ENCODE measurements at regions not wholly inside any gene's neighbourhood (a gene's known extent, or its start where the extent isn't known, plus 50 kb on each side); places are given as distances from the start of the nearest gene placed in this dataset.

DNA sequence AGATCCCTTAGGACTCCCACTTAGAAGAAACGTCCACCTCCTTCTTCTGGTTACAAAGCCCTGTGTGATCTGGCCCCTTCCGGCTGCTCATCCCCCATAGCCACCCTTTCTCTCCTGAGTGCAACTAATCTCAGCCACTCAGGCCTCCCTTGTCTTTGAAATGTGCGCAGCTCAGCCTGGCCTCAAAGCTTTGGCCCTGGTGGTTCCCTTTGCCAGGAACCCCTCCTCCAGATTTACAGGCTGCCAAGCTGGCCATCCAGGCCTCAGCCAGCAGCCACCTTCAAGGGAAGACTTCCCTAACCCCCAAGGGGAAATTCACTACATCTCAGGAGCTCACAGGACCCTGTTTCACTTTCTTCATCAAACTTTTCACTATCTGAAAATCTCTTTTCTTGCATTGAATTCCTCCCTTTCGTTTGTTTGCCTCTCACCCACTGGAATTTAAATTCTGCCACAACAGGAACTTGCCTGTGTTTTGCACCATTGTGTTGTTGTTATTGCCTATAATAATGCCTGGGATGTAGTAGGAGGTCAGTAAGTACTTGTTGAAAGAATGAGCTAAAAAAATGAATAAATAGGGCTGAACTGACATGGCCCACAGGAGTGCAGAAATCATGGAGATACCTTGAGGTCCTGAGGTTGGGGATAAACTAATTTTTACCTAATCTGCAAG is 109.5 kb upstream of the PFN2 start:
- FAIRE-seq = no peak

DNA sequence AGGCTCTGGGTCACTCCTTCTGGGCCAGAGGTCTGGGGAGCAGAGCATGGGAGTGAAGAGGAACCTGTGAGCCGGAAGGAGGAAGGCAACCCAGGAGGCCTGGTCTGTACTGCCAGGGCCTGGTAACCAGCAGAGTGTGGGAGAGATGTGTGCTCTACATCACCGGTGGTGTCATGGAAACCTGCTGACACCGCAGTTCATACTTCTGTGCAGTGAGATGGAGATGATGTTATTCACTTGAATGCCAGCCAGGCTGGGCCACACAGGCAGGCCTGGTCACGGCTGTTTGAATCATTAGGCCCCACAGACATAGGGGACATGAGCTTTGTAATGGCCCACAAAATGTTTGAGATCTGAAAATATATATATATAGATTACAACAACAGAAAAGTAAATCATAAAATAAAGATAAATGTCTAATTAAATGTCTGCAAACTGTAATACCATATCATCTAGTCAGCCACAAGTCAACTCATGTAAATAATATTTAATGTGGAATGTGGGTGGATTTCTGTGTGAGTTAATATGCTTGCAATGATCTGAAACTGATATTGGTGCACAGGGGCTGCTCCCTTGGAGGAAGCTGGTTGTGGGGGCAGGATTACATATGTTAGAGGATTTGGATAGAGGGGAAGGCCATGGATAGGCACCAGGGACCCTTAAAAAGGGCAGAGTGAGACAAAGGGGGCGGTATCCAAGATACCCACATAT is 108.5 kb upstream of the PFN2 start:
- no peak for FAIRE-seq

DNA sequence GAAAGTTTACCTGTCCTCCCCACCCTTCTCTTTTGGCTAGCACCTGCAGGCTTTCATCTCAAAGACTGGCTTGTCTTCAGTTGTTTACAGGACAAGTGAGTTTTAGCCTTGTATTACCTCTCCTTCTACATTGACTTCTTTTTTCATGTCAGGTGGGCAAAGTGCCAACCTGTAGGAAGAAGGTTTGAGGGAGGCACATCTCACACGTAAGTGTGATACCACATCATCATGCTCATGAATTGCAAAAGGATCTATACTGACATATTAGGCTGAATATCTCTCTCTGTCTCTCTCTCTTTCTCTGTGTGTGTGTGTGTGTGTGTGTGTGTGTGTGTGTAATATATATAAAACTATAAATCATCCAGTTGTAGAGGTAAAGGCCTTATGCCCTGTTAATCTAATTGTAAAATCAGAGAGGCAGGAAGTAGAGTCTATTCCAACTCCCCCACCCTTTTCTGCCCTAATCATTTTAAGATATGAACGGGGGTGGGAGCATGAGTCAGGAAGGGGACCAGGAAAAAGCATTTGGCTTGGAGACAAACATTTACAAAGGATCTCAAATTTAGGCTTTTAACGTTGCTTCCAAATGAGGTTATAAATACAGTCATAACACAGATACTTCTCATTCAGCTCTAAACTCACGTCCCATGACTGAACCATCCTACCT is 107.0 kb upstream of the PFN2 start:
- no peak for FAIRE-seq

DNA sequence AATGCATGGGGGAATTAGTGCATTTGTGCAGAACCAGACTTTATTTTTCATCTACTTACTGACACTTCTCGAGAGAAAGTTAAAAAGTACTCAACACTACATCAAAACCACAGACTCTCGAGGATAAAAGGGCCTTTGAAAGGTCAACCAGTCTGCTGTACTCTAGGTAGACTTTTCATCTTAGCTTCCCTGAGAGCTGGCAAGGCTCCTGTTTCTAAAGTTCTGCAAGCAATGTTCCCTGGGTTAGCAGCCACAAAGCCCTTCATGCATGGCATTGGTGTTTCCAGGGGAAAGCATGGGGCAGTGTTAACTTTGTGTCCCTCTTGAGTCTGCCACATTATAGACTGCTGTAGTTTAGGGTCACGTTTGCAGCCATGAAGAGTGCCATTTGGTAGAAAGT is 106.4 kb upstream of the PFN2 start:
- no peak for FAIRE-seq

DNA sequence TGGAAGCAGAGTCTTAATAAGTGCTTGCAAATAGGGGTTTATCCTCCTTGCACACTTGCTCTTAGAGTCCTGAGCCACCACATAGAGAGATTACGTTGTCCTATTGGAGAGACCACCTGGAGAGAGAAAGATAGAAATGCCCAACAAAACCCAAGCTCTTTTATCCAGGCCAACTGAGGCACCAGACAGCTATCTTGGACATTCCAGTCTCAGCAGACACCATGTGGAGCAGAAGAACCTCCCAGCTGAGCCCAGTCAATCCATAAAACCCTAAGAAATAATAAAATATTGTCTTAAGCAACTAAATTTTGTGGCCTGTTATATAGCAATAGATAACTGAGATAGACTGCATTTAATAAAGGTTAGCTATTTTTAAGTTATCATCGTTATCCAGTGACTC is 105.7 kb upstream of the PFN2 start:
- FAIRE-seq = no peak

DNA sequence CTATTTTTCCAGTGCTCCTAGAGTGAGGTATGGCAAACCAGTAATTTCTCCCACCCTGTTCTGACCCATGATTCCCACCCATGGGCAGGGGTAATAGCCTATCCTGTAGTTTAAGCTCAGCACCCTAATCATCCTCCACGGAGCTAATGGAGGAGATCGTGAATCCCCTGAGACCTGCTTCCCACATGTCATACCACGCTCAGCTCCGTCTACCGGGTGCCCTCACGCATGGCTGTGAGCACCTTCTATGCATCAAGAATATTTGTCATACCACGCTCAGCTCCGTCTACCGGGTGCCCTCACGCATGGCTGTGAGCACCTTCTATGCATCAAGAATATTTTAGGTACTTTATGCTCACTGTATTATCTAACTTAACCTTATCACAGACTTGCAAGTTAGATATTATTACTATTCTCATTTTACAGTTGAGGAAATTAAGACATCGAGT is 104.7 kb upstream of the PFN2 start:
- FAIRE-seq = no peak

DNA sequence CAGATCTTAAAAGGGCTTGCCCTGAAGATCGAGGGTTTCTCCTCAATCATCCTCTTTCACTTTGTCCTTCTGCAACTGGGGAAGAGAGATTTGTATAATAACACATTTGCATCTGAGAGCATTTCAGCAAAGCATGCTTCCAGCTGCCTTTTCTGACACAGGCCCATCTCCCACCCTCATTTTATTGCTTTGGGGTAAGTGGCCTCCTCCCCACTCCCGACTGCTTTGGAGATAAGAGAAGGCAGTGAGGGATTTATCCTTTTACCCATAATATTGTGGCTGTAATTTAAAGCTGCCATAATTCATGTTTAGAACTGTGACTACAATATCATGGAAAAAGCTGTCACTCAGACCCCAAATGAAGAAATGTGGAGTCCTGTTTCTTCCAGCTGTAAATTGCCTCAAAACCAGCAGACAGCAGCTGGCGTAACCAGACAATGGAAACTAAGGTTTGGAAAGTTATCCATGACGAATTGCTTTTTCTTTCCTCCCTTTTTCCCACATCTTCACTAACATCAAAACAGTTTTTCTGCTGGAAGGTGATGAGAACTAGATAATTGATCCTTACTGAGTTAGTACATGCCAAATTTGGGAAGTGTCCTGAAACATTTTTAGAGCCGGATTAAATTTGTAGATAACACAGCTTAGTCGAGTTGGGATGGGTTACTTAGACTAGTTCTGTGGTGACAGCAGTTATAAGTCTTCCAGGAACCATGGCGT is 104.2 kb upstream of the PFN2 start:
- FAIRE-seq = no peak

DNA sequence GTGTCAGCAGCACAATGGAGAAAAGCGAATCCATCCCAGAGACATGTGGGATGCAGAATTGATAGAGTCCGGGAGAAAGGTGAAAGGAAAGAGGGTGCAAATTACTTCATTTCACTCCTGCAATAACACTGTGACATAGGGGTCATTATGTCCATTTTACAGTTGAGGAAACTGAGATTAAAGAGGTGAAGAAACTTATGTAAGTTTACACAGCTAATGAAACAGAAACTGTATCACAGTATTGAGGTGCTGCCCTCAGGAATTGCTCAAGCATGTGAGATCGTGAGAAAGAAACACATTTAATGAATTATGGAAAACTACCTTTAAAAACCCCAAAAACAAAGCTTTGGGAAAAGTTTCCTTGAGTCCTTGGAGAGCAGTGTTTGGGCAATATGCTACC is 103.6 kb upstream of the PFN2 start:
- FAIRE-seq = no peak

DNA sequence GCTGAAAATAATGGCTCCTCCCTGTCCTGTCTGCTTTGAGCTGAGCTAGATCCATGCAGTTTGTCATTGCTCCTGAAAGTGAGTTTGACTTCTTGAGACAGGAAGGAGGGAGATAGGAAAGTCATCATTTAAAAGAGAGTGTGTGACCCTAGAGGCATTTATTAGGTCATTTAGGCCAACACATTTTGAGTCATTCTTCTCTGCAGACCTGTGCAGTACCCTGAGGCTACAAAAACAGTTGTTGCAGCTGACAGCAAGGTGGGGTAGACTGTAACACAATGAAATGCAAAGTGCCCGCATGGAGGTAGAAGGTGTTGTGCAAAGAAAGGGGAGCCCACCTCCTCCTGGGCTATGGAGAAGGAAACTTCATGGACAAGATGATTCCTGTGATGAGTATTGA is 102.8 kb upstream of the PFN2 start:
- no peak for FAIRE-seq

DNA sequence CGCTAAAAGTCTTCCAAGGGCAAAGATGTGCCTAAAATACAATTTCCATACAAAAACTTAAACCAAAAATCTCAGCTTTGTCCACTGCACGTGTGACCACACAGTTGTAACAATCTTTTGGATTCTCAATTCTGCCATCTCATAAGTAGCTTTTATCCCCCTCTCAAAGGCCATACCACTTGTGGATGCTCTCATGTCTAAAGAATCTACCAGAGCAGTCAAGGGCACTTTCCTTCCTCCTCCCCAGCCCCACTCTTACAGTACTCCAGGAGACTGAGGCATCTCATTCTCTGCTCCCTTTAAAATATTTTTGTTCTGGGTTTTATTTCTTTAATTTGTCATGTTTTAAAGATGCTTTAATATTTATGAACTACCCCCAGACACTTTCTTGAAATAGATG is 102.3 kb upstream of the PFN2 start:
- no peak for FAIRE-seq

DNA sequence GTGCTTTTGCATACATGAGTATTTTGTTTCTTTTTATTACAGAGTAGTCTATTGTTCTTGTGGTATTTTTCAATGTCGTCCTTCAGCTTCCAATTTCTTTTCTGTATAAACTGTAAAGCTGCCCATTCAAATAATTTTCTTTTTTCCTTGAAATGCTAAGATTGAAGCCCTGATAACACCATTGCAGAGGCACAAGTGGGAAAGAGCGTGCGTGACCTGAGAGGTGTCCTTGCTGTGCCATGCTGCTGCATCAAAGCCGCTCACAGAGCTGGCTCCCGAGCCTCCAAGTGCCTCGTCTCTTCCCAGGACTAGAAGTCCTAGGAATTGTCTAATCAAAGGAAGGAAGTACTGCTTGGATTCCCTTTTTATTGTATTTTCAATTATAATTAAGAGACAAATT is 101.9 kb upstream of the PFN2 start:
- FAIRE-seq = no peak

DNA sequence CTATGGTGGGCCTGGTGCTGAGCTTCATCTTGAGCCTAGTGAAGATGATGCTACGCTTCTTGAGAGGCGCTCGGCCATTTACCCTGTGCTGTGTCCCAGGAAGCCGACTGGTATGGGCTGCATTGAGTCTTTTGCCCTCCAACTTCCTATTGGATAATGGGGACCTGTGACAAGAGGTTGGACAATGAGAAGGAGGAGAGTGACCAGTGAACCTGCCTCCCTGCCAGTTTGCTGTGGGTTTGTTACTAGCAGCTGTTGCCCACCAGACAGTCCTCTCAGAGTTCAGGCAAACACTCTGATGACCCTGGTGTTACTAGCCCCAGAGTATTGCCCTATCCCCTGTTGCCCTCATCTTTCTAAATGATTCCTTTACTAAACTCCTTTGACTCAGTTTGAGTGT is 99.6 kb upstream of the PFN2 start:
- no peak for FAIRE-seq

DNA sequence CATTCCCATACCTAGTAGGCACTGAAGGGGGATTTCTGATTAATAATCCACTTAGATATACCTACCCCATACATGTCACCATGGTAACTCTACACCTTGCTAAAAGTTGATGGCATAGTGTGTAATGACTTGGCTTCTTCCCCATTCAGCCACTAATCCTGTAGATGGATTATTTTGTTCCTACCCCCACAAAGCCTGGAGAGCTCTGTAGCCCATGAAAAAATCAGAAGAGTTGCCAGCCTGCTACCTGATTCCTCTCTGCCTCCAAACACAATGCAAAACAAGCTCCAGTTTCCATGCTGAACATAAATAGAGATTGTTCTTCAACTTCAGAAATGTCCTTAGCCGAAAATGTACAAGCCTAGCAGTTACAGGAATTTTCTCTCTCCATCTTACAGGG is 98.9 kb upstream of the PFN2 start:
- FAIRE-seq = no peak

DNA sequence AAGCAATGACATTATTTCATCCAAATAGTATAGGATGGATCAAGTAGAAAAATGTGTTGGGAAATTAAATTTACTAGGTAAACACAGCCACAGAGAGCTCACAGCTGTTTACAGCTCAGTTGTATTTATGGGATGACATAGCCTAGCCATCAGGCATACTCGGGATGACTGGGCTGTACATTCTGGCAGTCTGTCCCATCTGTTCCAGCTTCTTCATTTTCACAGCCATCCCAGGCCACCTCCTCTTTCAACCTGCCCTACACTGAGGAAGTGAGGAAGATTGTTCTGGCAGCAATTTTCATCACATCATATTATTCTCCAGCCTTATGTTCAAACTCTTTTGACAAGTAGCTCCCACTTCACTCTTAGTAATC is 98.4 kb upstream of the PFN2 start:
- no peak for FAIRE-seq

DNA sequence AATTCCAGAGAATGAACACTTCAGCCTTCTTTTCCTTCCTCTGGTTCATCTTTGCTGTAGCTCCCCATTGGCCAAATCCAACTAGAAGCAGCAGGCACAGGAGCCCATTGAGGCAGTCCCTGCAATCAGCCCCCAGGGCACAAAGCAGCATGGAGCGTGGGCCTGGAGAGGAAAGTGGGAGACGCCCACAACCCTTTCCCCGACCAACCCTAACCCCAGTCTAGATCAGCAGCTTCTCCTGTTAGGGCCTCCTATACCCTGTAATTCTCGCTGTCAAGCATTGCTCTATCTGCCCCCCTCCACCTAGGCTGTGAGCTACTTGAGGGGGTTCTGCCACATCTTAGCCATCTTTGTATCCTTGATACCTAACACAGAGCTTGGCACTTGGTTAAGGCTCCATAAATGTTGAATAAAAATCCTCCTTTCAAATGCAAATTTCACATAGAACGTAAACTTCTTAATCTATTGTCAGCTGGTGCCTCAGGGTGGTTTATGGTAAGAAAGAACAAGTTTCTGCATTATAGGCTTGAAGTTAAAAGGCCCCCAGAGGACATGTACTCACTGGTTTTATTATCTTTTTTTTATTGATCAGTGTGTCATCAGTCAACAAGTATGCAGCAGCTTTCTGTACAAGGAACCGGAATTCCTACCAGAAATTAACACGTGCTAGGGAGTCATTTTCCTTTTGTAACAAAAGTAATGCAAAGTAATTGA is 97.9 kb upstream of the PFN2 start:
- no peak for FAIRE-seq

DNA sequence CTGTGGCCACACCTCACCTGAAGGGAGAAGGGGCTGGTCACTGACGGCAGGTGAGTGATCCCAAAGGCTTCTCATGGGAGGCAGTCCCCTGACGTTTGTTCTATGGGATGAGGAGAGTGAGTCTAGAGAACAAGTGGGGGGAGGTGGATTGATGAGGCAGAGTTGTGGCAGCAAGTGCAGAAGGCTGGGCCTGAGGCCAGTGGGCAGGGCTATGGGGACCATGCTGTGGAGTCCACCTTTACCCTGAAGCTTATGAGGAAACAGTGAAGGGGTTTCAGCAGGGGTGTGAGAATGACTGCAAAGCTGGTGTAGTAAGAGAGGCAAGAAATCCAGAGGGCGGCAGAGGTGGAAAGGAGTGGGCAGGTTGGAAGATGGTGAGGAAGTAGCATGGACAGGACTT is 96.9 kb upstream of the PFN2 start:
- no peak for FAIRE-seq

DNA sequence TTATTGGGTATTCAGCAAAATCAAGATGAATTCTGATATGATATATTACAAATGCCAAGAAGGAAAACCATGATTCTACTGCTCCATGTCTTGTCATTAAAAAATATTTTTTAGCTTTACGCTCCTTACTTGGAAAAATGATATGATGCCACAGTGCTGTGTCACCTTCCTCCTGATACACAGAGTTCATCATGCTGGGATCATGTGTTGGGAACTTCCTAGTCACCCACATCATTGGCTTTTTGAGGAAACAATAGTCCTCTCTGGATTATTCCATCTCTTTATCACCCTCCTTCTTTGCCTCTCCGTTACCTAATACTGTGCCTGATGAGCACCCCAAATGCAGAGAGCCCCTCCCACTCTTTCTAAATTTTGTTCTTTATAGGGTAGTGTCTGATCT is 94.3 kb upstream of the PFN2 start:
- FAIRE-seq = no peak

DNA sequence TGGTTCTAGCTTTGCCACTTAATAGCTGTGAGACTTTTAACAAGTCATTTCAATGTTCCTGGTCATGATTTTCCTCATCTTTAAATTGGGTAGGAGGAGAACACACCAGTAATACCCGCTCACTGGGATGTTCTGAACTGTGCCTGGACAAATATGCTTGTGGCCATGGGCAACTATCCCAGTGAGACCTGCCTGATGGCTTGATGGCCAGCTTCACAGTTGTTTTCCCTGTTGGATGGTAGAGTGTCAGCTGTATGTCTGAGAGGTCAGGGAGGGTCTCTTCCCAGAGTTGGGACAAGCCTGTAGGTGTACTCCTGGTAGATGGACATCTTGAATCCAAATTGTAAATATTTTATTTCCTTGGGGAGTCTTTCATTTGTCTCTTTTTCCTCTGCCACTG is 92.5 kb upstream of the PFN2 start:
- FAIRE-seq = no peak

DNA sequence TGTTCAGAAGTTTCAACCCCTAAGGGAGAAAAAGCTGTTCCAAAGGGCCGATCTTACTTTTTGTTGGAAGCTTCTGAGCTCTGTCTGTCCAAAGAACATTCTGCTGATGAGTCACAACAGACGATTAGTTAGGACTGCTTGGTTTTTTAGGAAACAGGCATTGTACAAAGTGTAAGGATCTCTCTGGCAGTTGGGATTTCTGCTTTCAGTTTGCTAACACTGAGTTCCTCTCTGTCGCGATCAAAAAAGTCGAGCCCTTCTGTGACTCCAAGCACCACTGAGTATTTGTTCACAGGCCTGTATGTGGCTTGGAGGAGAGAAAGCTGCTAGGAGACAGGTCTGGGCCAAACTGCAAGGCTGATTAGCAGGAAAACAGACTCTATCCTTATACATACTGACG is 91.8 kb upstream of the PFN2 start:
- FAIRE-seq = no peak

DNA sequence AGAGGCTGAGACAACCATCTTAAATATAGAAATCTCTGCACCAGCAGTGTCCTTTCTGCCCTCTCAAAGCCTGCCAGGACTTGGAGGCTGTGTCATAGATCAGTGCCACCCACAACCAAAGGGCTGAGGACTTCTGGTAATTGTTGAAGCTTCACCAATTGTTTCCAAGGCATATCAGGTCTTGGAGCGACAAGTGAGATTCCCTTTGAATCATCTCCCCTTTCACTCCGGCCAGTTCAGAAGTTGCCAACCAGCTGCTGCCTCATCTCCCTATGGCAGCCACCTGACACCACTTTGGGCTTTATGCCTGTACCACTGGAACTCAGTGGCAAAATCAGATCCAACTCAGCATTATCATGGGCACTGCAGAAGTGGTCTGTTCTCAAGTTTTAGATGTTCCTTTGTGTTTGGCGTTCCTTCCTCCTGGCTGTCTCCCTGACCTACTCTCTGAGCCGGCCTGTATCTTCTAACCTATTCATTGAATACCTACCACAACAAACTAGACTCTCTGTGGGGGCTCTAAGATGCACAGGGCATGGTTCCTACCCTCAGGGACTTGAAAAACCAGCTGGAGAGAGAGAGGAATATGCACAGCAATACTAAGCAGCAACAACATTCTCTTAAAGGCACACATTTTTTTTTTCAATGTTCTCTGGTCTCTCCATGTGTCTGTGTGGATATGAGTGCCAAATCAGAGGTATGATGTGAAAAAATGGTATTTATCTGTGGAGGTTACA is 90.8 kb upstream of the PFN2 start:
- FAIRE-seq = no peak

DNA sequence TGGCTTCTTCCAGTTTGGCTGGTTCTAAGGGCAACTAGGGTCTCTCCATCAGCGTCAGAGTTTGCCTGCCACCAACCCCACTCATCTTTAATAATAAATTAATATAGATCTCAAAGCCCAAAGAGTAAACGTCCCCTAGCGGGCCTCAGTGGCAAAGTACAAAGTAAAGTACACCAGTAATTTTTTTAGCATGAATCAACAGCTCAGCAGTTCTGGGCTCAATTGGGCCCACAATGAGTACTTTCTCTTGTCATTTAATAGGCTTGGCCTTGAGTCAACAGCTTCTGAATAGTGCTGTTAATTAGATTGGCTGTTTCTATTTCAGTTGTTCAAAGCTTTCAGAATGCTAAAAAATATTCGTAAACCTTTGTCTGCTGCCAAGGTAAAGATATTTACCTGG is 89.0 kb upstream of the PFN2 start:
- FAIRE-seq = no peak

DNA sequence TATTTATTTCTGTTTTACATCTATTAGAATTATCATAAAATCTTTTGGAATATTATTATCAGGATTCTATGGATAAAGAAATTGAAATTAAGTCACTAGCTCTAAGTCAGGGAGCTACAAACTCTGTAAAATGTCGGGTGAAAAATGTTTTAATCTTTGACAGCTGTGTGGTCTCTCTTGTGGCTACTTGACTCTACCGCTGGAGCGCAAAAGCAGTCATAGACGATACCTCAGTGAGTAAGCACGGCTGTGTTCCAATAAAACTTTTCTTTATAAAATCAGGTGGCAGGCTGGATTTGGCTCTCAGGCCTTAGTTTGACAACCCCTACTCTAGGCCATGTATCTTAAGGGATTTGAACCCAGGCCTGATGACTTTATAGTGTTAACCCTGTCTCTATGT is 88.5 kb upstream of the PFN2 start:
- FAIRE-seq = no peak

Measured in A204.1 (cell line).